H1 (cell line): ENCODE measurements at regions not wholly inside any gene's neighbourhood (a gene's known extent, or its start where the extent isn't known, plus 50 kb on each side); places are given as distances from the start of the nearest gene placed in this dataset.

ENCODE experiments used
- CTCF ChIA-PET: fragments of 300-600 bp; sonication (Branson Sonifier 250); formaldehyde crosslinking; loops from one replicate; lab custom pipeline; 2021; ENCODE audit not compliant: partially characterized antibody; lab: Charles Lee
- POLR2A ChIA-PET: fragments of 300-600 bp; sonication (Branson Sonifier 250); formaldehyde crosslinking; loops from one replicate; lab custom pipeline; 2021; ENCODE audit warnings: inconsistent platforms; ENCODE audit not compliant: partially characterized antibody; lab: Charles Lee
- DNase-seq, 2 experiments: peaks; one replicate each; pipeline versions ENCODE4 v3.0.0 to v3.0.0-alpha.2; 2010 to 2022; ENCODE audit warnings: low spot score in 2 of 2, low read depth in 1 of 2, mixed read lengths in 1 of 2
- FAIRE-seq: peaks from 2 replicates; lab custom pipeline; 2011; peaks lifted over from hg19 to GRCh38; lab: Jason Lieb, UNC
- H2AFZ ChIP-seq: 2 replicates; pipeline ENCODE4 v1.8.1; 2012; ENCODE audit warnings: low read length, inconsistent platforms
- H2AK5ac ChIP-seq: 2 replicates; pipeline ENCODE4 v1.6.1; 2013; ENCODE audit warnings: low read depth, low read length
- H2BK120ac ChIP-seq: replicated peaks from 2 replicates; pipeline ENCODE3; 2013; ENCODE audit warnings: low read depth, low read length, inconsistent platforms
- H2BK12ac ChIP-seq: 2 replicates; pipeline ENCODE4 v1.6.1; 2013; ENCODE audit warnings: low read depth, low read length
- H2BK15ac ChIP-seq: 2 replicates; pipeline ENCODE4 v1.6.1; 2013; ENCODE audit warnings: low read length
- H2BK20ac ChIP-seq: 2 replicates; pipeline ENCODE4 v1.6.1; 2013; ENCODE audit warnings: low read length
- H2BK5ac ChIP-seq: 2 replicates; pipeline ENCODE4 v1.6.1; 2013; ENCODE audit warnings: low read depth, low read length
- H3K14ac ChIP-seq: 2 replicates; pipeline ENCODE4 v1.6.1; 2013; ENCODE audit warnings: inconsistent platforms; ENCODE audit not compliant: insufficient read length
- H3K18ac ChIP-seq: 2 replicates; pipeline ENCODE4 v1.6.1; 2013; ENCODE audit warnings: low read length; ENCODE audit errors: extremely low read depth
- H3K23ac ChIP-seq: 2 replicates; pipeline ENCODE4 v1.6.1; 2013; ENCODE audit warnings: inconsistent platforms; ENCODE audit not compliant: insufficient read length
- H3K23me2 ChIP-seq: 2 replicates; pipeline ENCODE4 v1.6.1; 2013; ENCODE audit warnings: low read depth, low read length
- H3K27ac ChIP-seq: 2 replicates; pipeline ENCODE4 v1.6.1; 2011; ENCODE audit warnings: low read depth, low read length, inconsistent platforms
- H3K27me3 ChIP-seq, 4 experiments: replicated peaks in 1 of 4; 1 replicate in 1 of 4; 2 replicates in 3 of 4; pipeline versions ENCODE4 v1.6.1 to v1.8.1; 2011 to 2013; ENCODE audit warnings: low read length in 3 of 4, mild to moderate bottlenecking in 3 of 4, inconsistent platforms in 2 of 4, mixed read lengths in 2 of 4, moderate library complexity in 1 of 4; ENCODE audit not compliant: control insufficient read depth in 3 of 4, insufficient read depth in 3 of 4; ENCODE audit errors: extremely low read depth in 1 of 4
- H3K36me3 ChIP-seq, 4 experiments: 2 replicates each; pipeline versions ENCODE4 v1.6.1 to v1.8.1; 2011 to 2013; ENCODE audit warnings: mild to moderate bottlenecking in 4 of 4, low read length in 3 of 4, moderate library complexity in 2 of 4, control low read depth in 1 of 4, inconsistent platforms in 1 of 4; ENCODE audit not compliant: insufficient read depth in 4 of 4, control insufficient read depth in 2 of 4
- H3K4ac ChIP-seq: replicated peaks from 2 replicates; pipeline ENCODE3; 2013; ENCODE audit warnings: low read length, low read depth, mixed read lengths, inconsistent platforms; ENCODE audit not compliant: insufficient read length
- H3K4me1 ChIP-seq, 4 experiments: replicated peaks in 1 of 4; 1 replicate in 1 of 4; 2 replicates in 3 of 4; pipeline versions ENCODE4 v1.6.1 to v1.8.1; 2011 to 2013; ENCODE audit warnings: low read length in 3 of 4, inconsistent platforms in 2 of 4, mixed read lengths in 1 of 4; ENCODE audit not compliant: insufficient read depth in 4 of 4, control insufficient read depth in 3 of 4
- H3K4me2 ChIP-seq, 2 experiments: 2 replicates each; pipeline versions ENCODE4 v1.6.1 to v1.8.1; 2011 to 2013; ENCODE audit warnings: low read depth in 2 of 2, low read length in 2 of 2, control low read depth in 1 of 2, inconsistent platforms in 1 of 2, mild to moderate bottlenecking in 1 of 2; ENCODE audit not compliant: insufficient read depth in 1 of 2
- H3K4me3 ChIP-seq, 4 experiments: fragments of 200-600, 300-600 bp in 1 of 4; sonication (generic), shearing (Covaris generic), sonication (Bioruptor Twin) in 1 of 4; 2 replicates each; pipeline versions ENCODE4 v1.5.1 to v1.8.1; 2011 to 2016; ENCODE audit warnings: low read length in 4 of 4, low read depth in 3 of 4, control low read depth in 2 of 4, inconsistent platforms in 2 of 4, mild to moderate bottlenecking in 2 of 4, mixed read lengths in 1 of 4, moderate library complexity in 1 of 4; ENCODE audit not compliant: insufficient read depth in 2 of 4; ENCODE audit errors: extremely low read depth in 1 of 4
- H3K56ac ChIP-seq: replicated peaks from 2 replicates; pipeline ENCODE3; 2013; ENCODE audit warnings: low read depth, mild to moderate bottlenecking, mixed read lengths, low read length, inconsistent platforms; ENCODE audit not compliant: insufficient read length
- H3K79me1 ChIP-seq: 2 replicates; pipeline ENCODE4 v1.6.1; 2013; ENCODE audit warnings: low read depth, low read length, control low read depth
- H3K79me2 ChIP-seq, 2 experiments: 2 replicates each; pipeline versions ENCODE4 v1.6.1 to v1.8.1; 2012 to 2013; ENCODE audit warnings: low read length in 2 of 2, mild to moderate bottlenecking in 2 of 2, inconsistent platforms in 1 of 2; ENCODE audit not compliant: insufficient read depth in 2 of 2, control insufficient read depth in 1 of 2
- H3K9ac ChIP-seq, 4 experiments: replicated peaks in 1 of 4; 1 replicate in 1 of 4; 2 replicates in 3 of 4; pipeline versions ENCODE4 v1.6.1 to v1.8.1; 2011 to 2013; ENCODE audit warnings: low read depth in 3 of 4, low read length in 3 of 4, control low read depth in 2 of 4, mild to moderate bottlenecking in 2 of 4, moderate library complexity in 2 of 4, inconsistent platforms in 1 of 4; ENCODE audit errors: extremely low read depth in 1 of 4
- H3K9me3 ChIP-seq, 2 experiments: 2 replicates each; pipeline versions ENCODE4 v1.6.1 to v1.8.1; 2012 to 2013; ENCODE audit warnings: mild to moderate bottlenecking in 2 of 2, moderate library complexity in 2 of 2, control low read depth in 1 of 2, inconsistent platforms in 1 of 2, low read depth in 1 of 2, low read length in 1 of 2, mixed read lengths in 1 of 2; ENCODE audit not compliant: insufficient read depth in 2 of 2
- H4K20me1 ChIP-seq, 2 experiments: replicated peaks in 1 of 2; 2 replicates each; pipeline versions ENCODE3 to v1.8.1; 2011 to 2013; ENCODE audit warnings: inconsistent platforms in 2 of 2, low read length in 2 of 2, mild to moderate bottlenecking in 1 of 2; ENCODE audit not compliant: insufficient read depth in 2 of 2, control insufficient read depth in 1 of 2
- H4K5ac ChIP-seq: 2 replicates; pipeline ENCODE4 v1.6.1; 2013; ENCODE audit warnings: low read length, low read depth, mixed read lengths, inconsistent platforms; ENCODE audit not compliant: insufficient read length
- H4K8ac ChIP-seq: 2 replicates; pipeline ENCODE4 v1.8.0; 2013; ENCODE audit warnings: mild to moderate bottlenecking, moderate library complexity, low read length, inconsistent platforms; ENCODE audit not compliant: insufficient read depth; ENCODE audit errors: extremely low read depth
- H4K91ac ChIP-seq: replicated peaks from 2 replicates; pipeline ENCODE3; 2013; ENCODE audit warnings: low read length, mixed read lengths, inconsistent platforms; ENCODE audit not compliant: insufficient read length
- CTBP2 ChIP-seq: IDR thresholded peaks from 2 replicates; pipeline ENCODE4 v1.7.0; 2011; ENCODE audit warnings: borderline replicate concordance, mild to moderate bottlenecking, moderate library complexity, mixed read lengths, low read length; ENCODE audit not compliant: insufficient read depth, insufficient read length
- GTF2F1 ChIP-seq: IDR thresholded peaks from 2 replicates; pipeline ENCODE4 v1.6.1; 2012; ENCODE audit warnings: low read depth, low read length, improper control_type of control experiment, borderline replicate concordance
- SAP30 ChIP-seq: fragments of 300-600 bp; sonication (generic); IDR thresholded peaks from 2 replicates; pipeline ENCODE4 v1.7.1; 2012; ENCODE audit warnings: low read length, moderate library complexity, mild to moderate bottlenecking, inconsistent platforms; ENCODE audit not compliant: insufficient read depth, insufficient replicate concordance
- SP4 ChIP-seq: IDR thresholded peaks from 2 replicates; pipeline ENCODE4 v1.6.1; 2012; ENCODE audit warnings: low read length, inconsistent platforms
- TEAD4 ChIP-seq: IDR thresholded peaks from 2 replicates; pipeline ENCODE4 v1.6.1; 2012; ENCODE audit warnings: low read depth, low read length, inconsistent platforms, mixed read lengths
- WGBS, 2 experiments: shearing (Covaris generic) in 1 of 2; methylation state at CpG; one replicate each; pipeline versions ENCODE4 v1.1.6 to v1.1.7; 2013 to 2015; ENCODE audit warnings: low lambda C conversion rate in 2 of 2, mixed read lengths in 2 of 2, inconsistent platforms in 1 of 2, low coverage in 1 of 2, missing lambda C conversion rate in 1 of 2; ENCODE audit not compliant: insufficient replicate concordance in 2 of 2, insufficient coverage in 1 of 2, insufficient read length in 1 of 2; ENCODE audit errors: extremely low coverage in 1 of 2, missing lambda C conversion rate in 1 of 2; 5-methylcytosine and 5-hydroxymethylcytosine counted together

DNA sequence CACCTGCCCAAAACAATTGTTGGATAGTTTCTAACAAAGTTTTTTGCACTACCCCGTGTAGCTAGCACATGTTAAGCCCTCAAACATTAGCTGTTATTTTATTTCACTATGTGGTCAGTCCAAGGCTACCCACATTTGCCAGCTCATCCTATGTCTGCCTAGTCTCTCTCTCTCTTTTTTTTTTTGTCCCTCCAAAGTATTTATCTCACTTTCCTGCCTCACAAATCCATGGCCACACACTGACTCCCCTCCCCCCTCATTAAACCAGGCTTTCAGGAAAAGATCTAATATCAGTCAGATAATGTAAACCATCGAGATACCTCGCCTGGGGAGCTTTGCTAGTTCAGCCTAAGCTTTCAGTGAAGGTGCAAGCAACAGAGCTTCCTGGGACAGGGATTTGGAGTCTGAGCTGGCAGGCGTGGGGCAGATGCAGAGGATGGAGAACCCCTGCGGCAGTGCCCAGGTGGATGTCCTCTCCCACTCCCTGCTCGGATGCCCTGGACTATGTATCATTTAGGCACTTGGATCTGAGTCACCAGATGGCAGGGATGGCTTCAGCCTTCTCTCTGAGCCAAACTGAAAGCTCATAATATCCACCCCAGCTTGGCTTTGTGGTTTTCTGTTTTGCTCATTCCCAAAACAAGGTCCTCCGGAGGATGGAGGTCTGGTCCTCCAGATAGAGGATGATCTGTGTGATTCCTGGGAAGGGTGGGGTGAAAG, 73.7 kb upstream of the FOXF1 start:
- H2AFZ ChIP-seq = no peak overlapping the region
- WGBS, 2 experiments = 75% methylated on average over 7 of the region's 7 CpGs; no CpG with 5 or more reads in 1 of the 2 experiments
- no peak overlapping the region for H3K4me3 ChIP-seq
- no peak overlapping the region for H3K9ac ChIP-seq
- H3K79me1 ChIP-seq = no peaks in the 10 kb centered on the region
- H2BK5ac ChIP-seq = no peak overlapping the region
- H3K14ac ChIP-seq = no peak overlapping the region
- no peak overlapping the region for H4K5ac ChIP-seq
- ChIA-PET POLR2A (no interaction called here), CTCF (interaction anchor here (0.8 to 1.3 kb wide), 4 partner anchors 8 to 623 kb away, joined by 3 to 4 read pairs (median 3); no protein-coding TSS in a partner anchor)
- FAIRE-seq (no peak), DNase-seq (no peak)
- no peak overlapping the region for H2BK120ac ChIP-seq
- H4K20me1 ChIP-seq = no peaks in the 10 kb centered on the region
- TF ChIP-seq TEAD4 (no peak), SP4 (no peak), CTBP2 (no peak), SAP30 (no peak), GTF2F1 (no peak)
- H3K4ac ChIP-seq = no peak overlapping the region
- no peaks in the 10 kb centered on the region for H3K36me3 ChIP-seq
- no peak overlapping the region for H2BK12ac ChIP-seq
- H3K4me1 ChIP-seq = no peaks in the 10 kb centered on the region
- no peak overlapping the region for H3K23ac ChIP-seq
- H4K8ac ChIP-seq = no peak overlapping the region
- no peak overlapping the region for H2BK20ac ChIP-seq
- H3K9me3 ChIP-seq = no peaks in the 10 kb centered on the region
- H2AK5ac ChIP-seq = no peak overlapping the region
- no peak overlapping the region for H3K56ac ChIP-seq
- peaks cover 6% of the 10 kb centered on the region; the same call in 1 of the 2 replicates for H3K23me2 ChIP-seq
- H4K91ac ChIP-seq = no peak overlapping the region
- H3K27ac ChIP-seq = no peak overlapping the region
- H3K18ac ChIP-seq = no peak overlapping the region
- no peaks in the 10 kb centered on the region; a peak in 1 of 7 replicates for H3K27me3 ChIP-seq
- no peaks in the 10 kb centered on the region for H3K79me2 ChIP-seq
- no peak overlapping the region for H2BK15ac ChIP-seq
- no peak overlapping the region for H3K4me2 ChIP-seq
